ENCODE measurements at regions not wholly inside any gene's neighbourhood (a gene's known extent, or its start where the extent isn't known, plus 50 kb on each side); places are given as distances from the start of the nearest gene placed in this dataset.

- H3K27me3 ChIP-seq: no peaks in the 10 kb centered on the region
- TF ChIP-seq CTCF (IDR thresholded peaks at IDR 0.05): no peak
- DNase-seq: no peak
- H3K4me1 ChIP-seq: no peaks in the 10 kb centered on the region
- intact Hi-C loops (cut with DNase I): no loop called here
- H3K9me3 ChIP-seq: no peaks in the 10 kb centered on the region
- H3K36me3 ChIP-seq: no peaks in the 10 kb centered on the region
- H3K9ac ChIP-seq (ENCODE audit: low read depth in 2 of 2, low read length in 2 of 2): no peak overlapping the region
- no peak overlapping the region for H3K27ac ChIP-seq
- no peak overlapping the region for H3K4me3 ChIP-seq
Measured at GRCh38 chr12:42769455-42769854, 179.9 kb upstream of the PRICKLE1 start.

- DNase-seq: no peak
- intact Hi-C loops (cut with DNase I): no loop called here
Measured at GRCh38 chr12:42767998-42768397, 178.5 kb upstream of the PRICKLE1 start.

GRCh38 chr12:42767326-42767954 lies 177.9 kb upstream of the PRICKLE1 start:
- Histone ChIP-seq H3K4me1 (no peaks in the 10 kb centered on the region), H3K27me3 (no peaks in the 10 kb centered on the region), H3K27ac (no peak overlapping the region), H3K4me3 (no peak overlapping the region), H3K9ac (ENCODE audit: low read depth in 2 of 2, low read length in 2 of 2) (no peak overlapping the region), H3K36me3 (no peaks in the 10 kb centered on the region), H3K9me3 (no peaks in the 10 kb centered on the region)
- intact Hi-C loops (cut with DNase I): no loop called here
- DNase-seq: no peak
- TF ChIP-seq CTCF (IDR thresholded peaks at IDR 0.05): no peak

More at GRCh38 chr12:42767998-42768397, 178.5 kb upstream of the PRICKLE1 start:
- TF ChIP-seq CTCF (IDR thresholded peaks at IDR 0.05): no peak
- Histone ChIP-seq H3K36me3 (no peaks in the 10 kb centered on the region), H3K27me3 (no peaks in the 10 kb centered on the region), H3K9me3 (no peaks in the 10 kb centered on the region), H3K4me1 (no peaks in the 10 kb centered on the region), H3K4me3 (no peak overlapping the region), H3K9ac (ENCODE audit: low read depth in 2 of 2, low read length in 2 of 2) (no peak overlapping the region), H3K27ac (no peak overlapping the region)

GRCh38 chr12:42766754-42767153 lies 177.2 kb upstream of the PRICKLE1 start:
- H3K36me3 ChIP-seq: no peaks in the 10 kb centered on the region
- H3K27me3 ChIP-seq: no peaks in the 10 kb centered on the region
- no peak for DNase-seq
- intact Hi-C loops (cut with DNase I): no loop called here
- no peaks in the 10 kb centered on the region for H3K4me1 ChIP-seq
- H3K9me3 ChIP-seq: no peaks in the 10 kb centered on the region
- H3K4me3 ChIP-seq: no peak overlapping the region
- H3K9ac ChIP-seq (ENCODE audit: low read depth in 2 of 2, low read length in 2 of 2): no peak overlapping the region
- no peak for TF ChIP-seq CTCF (IDR thresholded peaks at IDR 0.05)
- no peak overlapping the region for H3K27ac ChIP-seq

GRCh38 chr12:42766026-42766425 lies 176.5 kb upstream of the PRICKLE1 start:
- Histone ChIP-seq H3K36me3 (no peaks in the 10 kb centered on the region), H3K4me3 (no peak overlapping the region), H3K27me3 (no peaks in the 10 kb centered on the region), H3K9me3 (no peaks in the 10 kb centered on the region), H3K27ac (no peak overlapping the region), H3K9ac (ENCODE audit: low read depth in 2 of 2, low read length in 2 of 2) (no peak overlapping the region), H3K4me1 (no peaks in the 10 kb centered on the region)
- no peak for TF ChIP-seq CTCF (IDR thresholded peaks at IDR 0.05)
- no peak for DNase-seq
- intact Hi-C loops (cut with DNase I): no loop called here
